ENCODE measurements at regions not wholly inside any gene's neighbourhood (a gene's known extent, or its start where the extent isn't known, plus 50 kb on each side); places are given as distances from the start of the nearest gene placed in this dataset.

GRCh38 chr17:73824321-73824720 lies 180.1 kb upstream of the SDK2 start:
- H3K9me3 ChIP-seq (ENCODE audit: insufficient read depth in 2 of 2, low read depth in 1 of 2, low read length in 1 of 2): peaks cover 5 to 9% of the 10 kb centered on the region in 2 experiments; a peak in 3 of 4 replicates
- 74% methylated on average over 4 of the region's 4 CpGs; no CpG with 5 or more reads in 1 of the 2 experiments for WGBS, 2 experiments (ENCODE audit: extremely low coverage in 1 of 2, insufficient coverage in 1 of 2, insufficient read length in 1 of 2, insufficient replicate concordance in 2 of 2, low coverage in 1 of 2, low lambda C conversion rate in 2 of 2, missing lambda C conversion rate in 1 of 2)
- H3K23me2 ChIP-seq (ENCODE audit: low read depth, low read length): no peaks in the 10 kb centered on the region
- no peaks in the 10 kb centered on the region for H3K36me3 ChIP-seq (ENCODE audit: control insufficient read depth in 2 of 4, insufficient read depth in 4 of 4, low read length in 3 of 4)
- H2BK5ac ChIP-seq (ENCODE audit: low read depth, low read length): no peak overlapping the region
- H2BK15ac ChIP-seq (ENCODE audit: low read length): no peak overlapping the region
- FAIRE-seq: no peak
- no peak overlapping the region for H3K4me2 ChIP-seq (ENCODE audit: insufficient read depth in 1 of 2, low read depth in 2 of 2, low read length in 2 of 2)
- H2AFZ ChIP-seq (ENCODE audit: low read length): 0 out of 2 replicates have a peak overlapping the region, but pooled peaks have one; percentile 37
- H4K5ac ChIP-seq (ENCODE audit: insufficient read length, low read depth, low read length): no peak overlapping the region
- no peak overlapping the region for H3K56ac ChIP-seq (replicated peaks; ENCODE audit: insufficient read length, low read depth, low read length)
- H2BK20ac ChIP-seq (ENCODE audit: low read length): no peak overlapping the region
- H3K4ac ChIP-seq (replicated peaks; ENCODE audit: insufficient read length, low read depth, low read length): no peak overlapping the region
- H3K18ac ChIP-seq (ENCODE audit: extremely low read depth, low read length): peak overlapping the region; percentile 75
- H3K27ac ChIP-seq (ENCODE audit: low read depth, low read length): no peak overlapping the region
- H4K8ac ChIP-seq (ENCODE audit: extremely low read depth, insufficient read depth, low read length): no peak overlapping the region
- ChIA-PET POLR2A (ENCODE audit: partially characterized antibody) (no interaction called here), CTCF (ENCODE audit: partially characterized antibody) (interaction anchor here (0.8 to 2.9 kb wide), 3 partner anchors 14 to 105 kb away, joined by 3 to 8 read pairs (median 3); no protein-coding TSS in a partner anchor)
- no peaks in the 10 kb centered on the region for H4K20me1 ChIP-seq (replicated peaks in 1 of 2; ENCODE audit: control insufficient read depth in 1 of 2, insufficient read depth in 2 of 2, low read length in 2 of 2)
- H2AK5ac ChIP-seq (ENCODE audit: low read depth, low read length): 0 out of 2 replicates have a peak overlapping the region, but pooled peaks have one; percentile 24
- H2BK120ac ChIP-seq (replicated peaks; ENCODE audit: low read depth, low read length): no peak overlapping the region
- DNase-seq (ENCODE audit: low read depth in 1 of 2, low spot score in 2 of 2): no peak
- H3K9ac ChIP-seq (replicated peaks in 1 of 4; ENCODE audit: extremely low read depth in 1 of 4, low read depth in 3 of 4, low read length in 3 of 4): no peak overlapping the region
- H3K4me3 ChIP-seq (ENCODE audit: extremely low read depth in 1 of 4, insufficient read depth in 2 of 4, low read depth in 3 of 4, low read length in 4 of 4): no peak overlapping the region
- H3K79me1 ChIP-seq (ENCODE audit: low read depth, low read length): no peaks in the 10 kb centered on the region
- H3K14ac ChIP-seq (ENCODE audit: insufficient read length): no peak overlapping the region
- H3K79me2 ChIP-seq (ENCODE audit: control insufficient read depth in 1 of 2, insufficient read depth in 2 of 2, low read length in 2 of 2): no peaks in the 10 kb centered on the region
- peaks cover 0 to 41% (median 25%) of the 10 kb centered on the region in 4 experiments; a peak in 6 of 7 replicates for H3K27me3 ChIP-seq (replicated peaks in 1 of 4; ENCODE audit: control insufficient read depth in 3 of 4, extremely low read depth in 1 of 4, insufficient read depth in 3 of 4, low read length in 3 of 4)
- H2BK12ac ChIP-seq (ENCODE audit: low read depth, low read length): no peak overlapping the region
- no peak for TF ChIP-seq KDM1A (IDR thresholded peaks at IDR 0.05; ENCODE audit: borderline replicate concordance, low read length)
- TF ChIP-seq GABPA (IDR thresholded peaks at IDR 0.05; ENCODE audit: borderline replicate concordance, insufficient read depth, low read length): no peak
- no peak for TF ChIP-seq HDAC6 (IDR thresholded peaks at IDR 0.05; ENCODE audit: low read depth, low read length)
- TF ChIP-seq SP4 (IDR thresholded peaks at IDR 0.05; ENCODE audit: low read length): no peak
- TF ChIP-seq CHD2 (IDR thresholded peaks at IDR 0.05; ENCODE audit: low read length): no peak
- no peak for TF ChIP-seq SRF (IDR thresholded peaks at IDR 0.05; ENCODE audit: low read depth, low read length)
- TF ChIP-seq POLR2A (IDR thresholded peaks at IDR 0.05; ENCODE audit: control extremely low read depth in 1 of 2, low read depth in 2 of 2, low read length in 2 of 2): no peak
- TF ChIP-seq TEAD4 (IDR thresholded peaks at IDR 0.05; ENCODE audit: low read depth, low read length): no peak
- no peak for TF ChIP-seq YY1 (IDR thresholded peaks at IDR 0.05; ENCODE audit: low read depth, low read length)
- TF ChIP-seq PHF8 (conservative IDR thresholded peaks at IDR 0.05; ENCODE audit: low read depth, low read length): no peak
- TF ChIP-seq BCL11A (IDR thresholded peaks at IDR 0.05; ENCODE audit: low read depth in 2 of 2, low read length in 2 of 2): no peak
- no peak for TF ChIP-seq ATF3 (IDR thresholded peaks at IDR 0.05; ENCODE audit: insufficient read depth, low read depth, low read length)
- peaks cover 0 to 18% (median 10%) of the 10 kb centered on the region in 4 experiments; a peak in 6 of 7 replicates for H3K4me1 ChIP-seq (replicated peaks in 1 of 4; ENCODE audit: control insufficient read depth in 3 of 4, insufficient read depth in 4 of 4, low read length in 3 of 4)
- no peak overlapping the region for H4K91ac ChIP-seq (replicated peaks; ENCODE audit: insufficient read length, low read length)
- H3K23ac ChIP-seq (ENCODE audit: insufficient read length): no peak overlapping the region
